IMR-90 (cell line): ENCODE measurements at regions not wholly inside any gene's neighbourhood (a gene's known extent, or its start where the extent isn't known, plus 50 kb on each side); places are given as distances from the start of the nearest gene placed in this dataset.
A peak's percentile ranks its signal among the peaks of the same experiment; 100 is the strongest.

ENCODE experiments used
- ATAC-seq: fragments of 200-7000 bp; cut with Tn5 transposase; 2 replicates; pipeline ENCODE4 v1.9.1; 2020; ENCODE audit warnings: low read depth, mild to moderate bottlenecking, moderate library complexity
- BruUV-seq: library from RNA; stranded (reverse); fragments of 400-500 nt; replicated peaks from 2 replicates; lab custom pipeline; 2021; lab: Mats Ljungman, UMichigan
- CTCF ChIA-PET: fragments of 300-600 bp; formaldehyde crosslinking; extraction: SDS; loops from one replicate; lab custom pipeline; 2021; ENCODE audit warnings: antibody characterized with exemption; lab: Yijun Ruan, JAX
- POLR2A ChIA-PET: fragments of 300-600 bp; sonication (Branson Sonifier 250); formaldehyde crosslinking; loops from one replicate; lab custom pipeline; 2022; ENCODE audit warnings: antibody characterized with exemption; ENCODE audit not compliant: unreplicated experiment; lab: Charles Lee
- DNase-seq: peaks from one replicate; pipeline ENCODE4 v3.0.0; 2013
- H2AFZ ChIP-seq: replicated peaks from 2 replicates; pipeline ENCODE3; 2013; ENCODE audit warnings: low read length, mild to moderate bottlenecking; ENCODE audit not compliant: poor library complexity
- H2AK5ac ChIP-seq: 2 replicates; pipeline ENCODE4 v1.6.1; 2013; ENCODE audit warnings: low read depth, low read length, inconsistent platforms
- H2AK9ac ChIP-seq: replicated peaks from 2 replicates; pipeline ENCODE3; 2013; ENCODE audit warnings: mild to moderate bottlenecking, low read depth, low read length, moderate library complexity; ENCODE audit not compliant: poor library complexity
- H2BK120ac ChIP-seq: 2 replicates; pipeline ENCODE4 v1.6.1; 2013; ENCODE audit warnings: low read depth, low read length, inconsistent platforms
- H2BK15ac ChIP-seq: 3 replicates; pipeline ENCODE4 v1.6.1; 2013; ENCODE audit warnings: low read depth, low read length, inconsistent platforms
- H2BK20ac ChIP-seq: 2 replicates; pipeline ENCODE4 v1.6.1; 2013; ENCODE audit warnings: low read depth, mild to moderate bottlenecking, inconsistent platforms, low read length, moderate library complexity
- H2BK5ac ChIP-seq: 2 replicates; pipeline ENCODE4 v1.6.1; 2013; ENCODE audit warnings: mild to moderate bottlenecking, low read depth, low read length, inconsistent platforms; ENCODE audit not compliant: poor library complexity, severe bottlenecking
- H3K14ac ChIP-seq: replicated peaks from 2 replicates; pipeline ENCODE4 v1.6.1; 2013; ENCODE audit warnings: low read depth, low read length, inconsistent platforms
- H3K18ac ChIP-seq: 2 replicates; pipeline ENCODE4 v1.6.1; 2013; ENCODE audit warnings: low read depth, low read length, control low read depth
- H3K23ac ChIP-seq: 2 replicates; pipeline ENCODE4 v1.6.1; 2013; ENCODE audit warnings: low read depth, low read length, inconsistent platforms
- H3K27ac ChIP-seq: 2 replicates; pipeline ENCODE4 v1.5.1; 2013; ENCODE audit warnings: mild to moderate bottlenecking, control low read depth, low read length; ENCODE audit not compliant: insufficient read depth
- H3K27me3 ChIP-seq: 2 replicates; pipeline ENCODE4 v1.6.1; 2013; ENCODE audit warnings: low read length; ENCODE audit not compliant: control insufficient read depth, insufficient read depth
- H3K36me3 ChIP-seq: 2 replicates; pipeline ENCODE4 v1.6.1; 2013; ENCODE audit warnings: low read length, mixed read lengths; ENCODE audit not compliant: control insufficient read depth, insufficient read depth
- H3K4ac ChIP-seq: 2 replicates; pipeline ENCODE4 v1.6.1; 2013; ENCODE audit warnings: low read depth, low read length, inconsistent platforms
- H3K4me1 ChIP-seq: 2 replicates; pipeline ENCODE4 v1.6.1; 2013; ENCODE audit warnings: low read length, mixed read lengths; ENCODE audit not compliant: control insufficient read depth, insufficient read depth
- H3K4me2 ChIP-seq: 2 replicates; pipeline ENCODE4 v1.6.1; 2013; ENCODE audit warnings: low read depth, mild to moderate bottlenecking, control low read depth, low read length, moderate library complexity
- H3K4me3 ChIP-seq: 2 replicates; pipeline ENCODE4 v1.5.1; 2013; ENCODE audit warnings: low read depth, mild to moderate bottlenecking, control low read depth, low read length, moderate library complexity; ENCODE audit not compliant: insufficient read depth
- H3K56ac ChIP-seq: 2 replicates; pipeline ENCODE4 v1.6.1; 2013; ENCODE audit warnings: low read length, inconsistent platforms; ENCODE audit not compliant: insufficient read depth; ENCODE audit errors: extremely low read depth
- H3K79me1 ChIP-seq, 2 experiments: 2 replicates each; pipeline ENCODE4 v1.6.1; 2013; ENCODE audit warnings: low read length in 2 of 2, inconsistent platforms in 1 of 2, low read depth in 1 of 2
- H3K9ac ChIP-seq: 2 replicates; pipeline ENCODE4 v1.6.1; 2013; ENCODE audit warnings: low read depth, low read length, control low read depth
- H3K9me1 ChIP-seq: 2 replicates; pipeline ENCODE4 v1.6.1; 2013; ENCODE audit warnings: low read length, inconsistent platforms; ENCODE audit not compliant: insufficient read depth
- H3K9me3 ChIP-seq: 2 replicates; pipeline ENCODE4 v1.6.1; 2013; ENCODE audit warnings: low read length; ENCODE audit not compliant: control insufficient read depth, insufficient read depth
- H4K20me1 ChIP-seq: 2 replicates; pipeline ENCODE4 v1.6.1; 2013; ENCODE audit warnings: low read length, inconsistent platforms; ENCODE audit not compliant: insufficient read depth
- H4K5ac ChIP-seq: 2 replicates; pipeline ENCODE4 v1.6.1; 2013; ENCODE audit warnings: mild to moderate bottlenecking, low read depth, low read length, control low read depth
- H4K8ac ChIP-seq, 2 experiments: 2 replicates each; pipeline ENCODE4 v1.6.1; 2013; ENCODE audit warnings: low read depth in 2 of 2, low read length in 2 of 2, control low read depth in 1 of 2, inconsistent platforms in 1 of 2
- H4K91ac ChIP-seq: 2 replicates; pipeline ENCODE4 v1.6.1; 2013; ENCODE audit warnings: low read depth, low read length, inconsistent platforms; ENCODE audit not compliant: insufficient read depth
- CEBPB ChIP-seq: IDR thresholded peaks from 2 replicates; pipeline ENCODE4 v1.6.1; 2012; ENCODE audit warnings: low read depth, low read length, improper control_type of control experiment
- MAZ ChIP-seq: IDR thresholded peaks from 2 replicates; pipeline ENCODE4 v1.6.1; 2012; ENCODE audit warnings: low read depth, mild to moderate bottlenecking, low read length, improper control_type of control experiment, moderate library complexity, borderline replicate concordance
- MXI1 ChIP-seq: IDR thresholded peaks from 2 replicates; pipeline ENCODE4 v1.6.1; 2012; ENCODE audit warnings: low read depth, mild to moderate bottlenecking, low read length, moderate library complexity, borderline replicate concordance
- RAD21 ChIP-seq: IDR thresholded peaks from 2 replicates; pipeline ENCODE4 v1.6.1; 2012; ENCODE audit warnings: low read length, improper control_type of control experiment
- RFX5 ChIP-seq: IDR thresholded peaks from 2 replicates; pipeline ENCODE4 v1.8.0; 2012; ENCODE audit warnings: low read depth, mild to moderate bottlenecking, low read length, moderate library complexity
- WGBS, 2 experiments: methylation state at CpG; one replicate each; pipeline versions ENCODE4 v1.1.5 to v1.1.7; 2013; ENCODE audit warnings: missing lambda C conversion rate in 2 of 2; ENCODE audit not compliant: insufficient read length in 1 of 2; ENCODE audit errors: extremely low coverage in 2 of 2; 5-methylcytosine and 5-hydroxymethylcytosine counted together
- dilution Hi-C: fragments of 300-500 bp; cut with HindIII; formaldehyde crosslinking; loops from one replicate; pipeline ENCODE4 v1.14.3; 2018; ENCODE audit warnings: low sequenced_read_pairs; ENCODE audit not compliant: unreplicated experiment
- in situ Hi-C: fragments of 300-500 bp; cut with MboI; formaldehyde crosslinking; loops from 3 replicates; pipeline ENCODE4 v1.14.3; 2019; ENCODE audit warnings: low sequenced_read_pairs, inconsistent platforms, mixed read lengths
- intact Hi-C: fragments of 100-400 bp; cut with micrococcal nuclease; formaldehyde crosslinking; loops from 2 replicates; pipeline ENCODE4 v1.10.0; 2022
- TF ChIP-seq, protein P1 (sequence below): fragments of 150-350 bp; IDR thresholded peaks from 2 replicates; pipeline ENCODE4 v1.6.1; 2017; ENCODE audit warnings: mild to moderate bottlenecking, antibody characterized with exemption, low read length, low read depth
- TF ChIP-seq, protein P2 (sequence below): conservative IDR thresholded peaks from 2 replicates; pipeline ENCODE4 v1.5.1; 2012; ENCODE audit warnings: mild to moderate bottlenecking, low read depth, low read length, improper control_type of control experiment
- TF ChIP-seq, protein P3 (sequence below): fragments of 150-350 bp; IDR thresholded peaks from 2 replicates; pipeline ENCODE4 v1.6.1; 2016; ENCODE audit warnings: low read depth, mild to moderate bottlenecking, low read length, moderate library complexity, borderline replicate concordance

DNA sequence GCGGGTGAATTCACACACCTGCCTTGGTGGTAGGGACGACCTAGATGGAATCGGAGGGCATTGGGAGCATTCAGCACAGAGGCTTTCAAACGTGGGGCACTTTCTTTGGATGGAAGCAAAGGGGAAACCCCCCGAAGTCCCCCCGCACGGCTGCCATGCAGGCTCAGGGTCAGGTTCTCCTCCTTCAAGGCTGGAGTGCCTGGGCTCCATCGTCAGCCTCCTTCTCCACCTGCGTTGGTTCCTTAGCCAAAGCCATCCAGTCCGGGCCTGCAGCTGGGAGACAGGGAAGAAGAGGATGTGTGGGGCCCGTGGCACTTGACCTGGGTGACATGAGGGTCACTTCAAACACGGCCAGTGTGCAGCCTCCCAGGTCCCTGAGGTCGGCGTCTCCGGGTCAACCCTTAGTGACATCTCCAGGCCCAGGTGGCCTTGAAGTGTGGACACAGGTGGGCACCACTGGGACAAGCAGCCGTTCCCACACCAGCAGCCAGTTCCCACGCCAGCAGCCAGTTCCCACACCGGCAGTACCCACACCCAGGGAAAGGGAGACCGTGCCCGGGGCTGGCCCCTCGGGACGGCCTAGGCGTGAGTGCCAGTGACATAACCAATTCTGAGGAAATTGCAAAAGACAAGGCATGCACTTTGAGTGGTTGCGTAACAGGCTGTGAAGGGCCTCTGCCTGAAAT, 116.0 kb downstream of the SOX1 start:
- no peaks in the 10 kb centered on the region for H3K4me1 ChIP-seq
- H3K14ac ChIP-seq = no peak overlapping the region
- H3K18ac ChIP-seq = no peak overlapping the region
- no peak overlapping the region for H4K91ac ChIP-seq
- H4K8ac ChIP-seq = no peak overlapping the region
- intact Hi-C loops = no loop called here
- no peak overlapping the region for H2AK9ac ChIP-seq
- H3K9me1 ChIP-seq = no peaks in the 10 kb centered on the region
- H3K4me2 ChIP-seq = no peak overlapping the region
- H4K5ac ChIP-seq = no peak overlapping the region
- H2AK5ac ChIP-seq = no peak overlapping the region
- H3K9me3 ChIP-seq = peaks cover 69% of the 10 kb centered on the region
- no peak overlapping the region for H2AFZ ChIP-seq
- no peaks in the 10 kb centered on the region for H3K36me3 ChIP-seq
- POLR2A ChIA-PET = no interaction called here
- no peak overlapping the region for H3K4me3 ChIP-seq
- no peak overlapping the region for H2BK20ac ChIP-seq
- WGBS, 2 experiments = 39% methylated on average over 12 of the region's 24 CpGs; no CpG with 5 or more reads in 1 of the 2 experiments
- H2BK120ac ChIP-seq = no peak overlapping the region
- dilution Hi-C loops = no loop called here
- CTCF ChIA-PET = no interaction called here
- H4K20me1 ChIP-seq = no peaks in the 10 kb centered on the region
- H3K23ac ChIP-seq = no peak overlapping the region
- BruUV-seq = no TSS peak
- no peak overlapping the region for H3K56ac ChIP-seq
- in situ Hi-C loops = no loop called here
- no peaks in the 10 kb centered on the region for H3K27me3 ChIP-seq
- H3K9ac ChIP-seq = no peak overlapping the region
- H3K79me1 ChIP-seq = no peaks in the 10 kb centered on the region
- ATAC-seq (no peak), DNase-seq (no peak)
- TF ChIP-seq MAZ (no peak), RFX5 (no peak), CEBPB (peak; percentile 53), RAD21 (no peak), MXI1 (no peak)
- TF ChIP-seq, protein P1, sequence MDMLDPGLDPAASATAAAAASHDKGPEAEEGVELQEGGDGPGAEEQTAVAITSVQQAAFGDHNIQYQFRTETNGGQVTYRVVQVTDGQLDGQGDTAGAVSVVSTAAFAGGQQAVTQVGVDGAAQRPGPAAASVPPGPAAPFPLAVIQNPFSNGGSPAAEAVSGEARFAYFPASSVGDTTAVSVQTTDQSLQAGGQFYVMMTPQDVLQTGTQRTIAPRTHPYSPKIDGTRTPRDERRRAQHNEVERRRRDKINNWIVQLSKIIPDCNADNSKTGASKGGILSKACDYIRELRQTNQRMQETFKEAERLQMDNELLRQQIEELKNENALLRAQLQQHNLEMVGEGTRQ = no peak
- TF ChIP-seq, protein P2, sequence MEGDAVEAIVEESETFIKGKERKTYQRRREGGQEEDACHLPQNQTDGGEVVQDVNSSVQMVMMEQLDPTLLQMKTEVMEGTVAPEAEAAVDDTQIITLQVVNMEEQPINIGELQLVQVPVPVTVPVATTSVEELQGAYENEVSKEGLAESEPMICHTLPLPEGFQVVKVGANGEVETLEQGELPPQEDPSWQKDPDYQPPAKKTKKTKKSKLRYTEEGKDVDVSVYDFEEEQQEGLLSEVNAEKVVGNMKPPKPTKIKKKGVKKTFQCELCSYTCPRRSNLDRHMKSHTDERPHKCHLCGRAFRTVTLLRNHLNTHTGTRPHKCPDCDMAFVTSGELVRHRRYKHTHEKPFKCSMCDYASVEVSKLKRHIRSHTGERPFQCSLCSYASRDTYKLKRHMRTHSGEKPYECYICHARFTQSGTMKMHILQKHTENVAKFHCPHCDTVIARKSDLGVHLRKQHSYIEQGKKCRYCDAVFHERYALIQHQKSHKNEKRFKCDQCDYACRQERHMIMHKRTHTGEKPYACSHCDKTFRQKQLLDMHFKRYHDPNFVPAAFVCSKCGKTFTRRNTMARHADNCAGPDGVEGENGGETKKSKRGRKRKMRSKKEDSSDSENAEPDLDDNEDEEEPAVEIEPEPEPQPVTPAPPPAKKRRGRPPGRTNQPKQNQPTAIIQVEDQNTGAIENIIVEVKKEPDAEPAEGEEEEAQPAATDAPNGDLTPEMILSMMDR = no peak
- TF ChIP-seq, protein P3, sequence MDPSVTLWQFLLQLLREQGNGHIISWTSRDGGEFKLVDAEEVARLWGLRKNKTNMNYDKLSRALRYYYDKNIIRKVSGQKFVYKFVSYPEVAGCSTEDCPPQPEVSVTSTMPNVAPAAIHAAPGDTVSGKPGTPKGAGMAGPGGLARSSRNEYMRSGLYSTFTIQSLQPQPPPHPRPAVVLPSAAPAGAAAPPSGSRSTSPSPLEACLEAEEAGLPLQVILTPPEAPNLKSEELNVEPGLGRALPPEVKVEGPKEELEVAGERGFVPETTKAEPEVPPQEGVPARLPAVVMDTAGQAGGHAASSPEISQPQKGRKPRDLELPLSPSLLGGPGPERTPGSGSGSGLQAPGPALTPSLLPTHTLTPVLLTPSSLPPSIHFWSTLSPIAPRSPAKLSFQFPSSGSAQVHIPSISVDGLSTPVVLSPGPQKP = no peak
- H2BK15ac ChIP-seq = no peak overlapping the region
- H3K4ac ChIP-seq = no peak overlapping the region
- H3K27ac ChIP-seq = no peak overlapping the region
- no peak overlapping the region for H2BK5ac ChIP-seq
